Fibroblast of villous mesenchyme (primary cell): ENCODE measurements at regions not wholly inside any gene's neighbourhood (a gene's known extent, or its start where the extent isn't known, plus 50 kb on each side); places are given as distances from the start of the nearest gene placed in this dataset.

Experiments
- DNase-seq: peaks from one replicate; pipeline ENCODE4 v3.0.0-alpha.2; 2010; ENCODE audit warnings: low read depth
- H3K4me3 ChIP-seq: 2 replicates; pipeline ENCODE4 v1.5.1; 2011; ENCODE audit warnings: low read depth, mild to moderate bottlenecking, low read length
- TF ChIP-seq, protein P1 (sequence below): IDR thresholded peaks from 2 replicates; pipeline ENCODE4 v1.5.1; 2012; ENCODE audit warnings: low read depth, mild to moderate bottlenecking, low read length; ENCODE audit not compliant: insufficient read depth

DNA sequence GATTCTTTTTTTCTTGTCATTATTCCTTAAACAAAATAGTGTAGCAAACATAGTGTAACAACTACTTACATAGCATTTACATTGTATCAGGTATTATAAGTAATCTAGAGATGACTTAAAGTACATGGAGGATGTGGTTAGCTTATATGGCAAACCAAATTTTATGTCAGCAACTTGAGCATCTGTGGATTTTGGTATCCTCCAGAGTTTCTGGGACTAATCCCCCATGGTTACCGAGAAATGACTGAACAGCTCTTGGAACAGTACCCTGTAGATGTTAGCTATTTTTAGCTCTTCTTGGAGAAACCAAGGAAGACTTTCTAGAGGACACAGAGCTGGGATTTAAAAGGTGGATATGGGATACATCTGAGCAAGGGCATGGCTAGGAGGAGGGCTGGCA lies 157.6 kb upstream of the KLF4 start:
- TF ChIP-seq, protein P1, sequence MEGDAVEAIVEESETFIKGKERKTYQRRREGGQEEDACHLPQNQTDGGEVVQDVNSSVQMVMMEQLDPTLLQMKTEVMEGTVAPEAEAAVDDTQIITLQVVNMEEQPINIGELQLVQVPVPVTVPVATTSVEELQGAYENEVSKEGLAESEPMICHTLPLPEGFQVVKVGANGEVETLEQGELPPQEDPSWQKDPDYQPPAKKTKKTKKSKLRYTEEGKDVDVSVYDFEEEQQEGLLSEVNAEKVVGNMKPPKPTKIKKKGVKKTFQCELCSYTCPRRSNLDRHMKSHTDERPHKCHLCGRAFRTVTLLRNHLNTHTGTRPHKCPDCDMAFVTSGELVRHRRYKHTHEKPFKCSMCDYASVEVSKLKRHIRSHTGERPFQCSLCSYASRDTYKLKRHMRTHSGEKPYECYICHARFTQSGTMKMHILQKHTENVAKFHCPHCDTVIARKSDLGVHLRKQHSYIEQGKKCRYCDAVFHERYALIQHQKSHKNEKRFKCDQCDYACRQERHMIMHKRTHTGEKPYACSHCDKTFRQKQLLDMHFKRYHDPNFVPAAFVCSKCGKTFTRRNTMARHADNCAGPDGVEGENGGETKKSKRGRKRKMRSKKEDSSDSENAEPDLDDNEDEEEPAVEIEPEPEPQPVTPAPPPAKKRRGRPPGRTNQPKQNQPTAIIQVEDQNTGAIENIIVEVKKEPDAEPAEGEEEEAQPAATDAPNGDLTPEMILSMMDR = no peak
- no peak overlapping the region for H3K4me3 ChIP-seq
- DNase-seq = no peak

DNA sequence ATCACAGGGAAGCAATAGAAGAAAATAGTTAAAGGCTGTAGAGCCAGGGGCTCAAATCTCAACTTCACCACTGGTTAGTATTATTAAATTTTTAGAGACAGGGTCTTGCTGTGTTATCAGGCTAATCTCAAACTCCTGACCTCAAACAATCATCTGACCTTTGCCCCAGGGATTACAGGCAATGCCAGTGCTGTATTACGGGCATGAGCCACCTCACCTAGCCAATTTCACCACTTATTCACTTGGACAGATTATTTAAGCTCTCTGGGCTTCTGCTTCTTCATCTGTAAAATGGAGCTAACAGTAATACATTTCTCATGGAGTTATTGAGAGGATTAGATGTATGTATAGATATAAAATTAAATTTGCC lies 155.9 kb upstream of the KLF4 start:
- TF ChIP-seq, protein P1 = no peak
- no peak overlapping the region for H3K4me3 ChIP-seq
- no peak for DNase-seq

DNA sequence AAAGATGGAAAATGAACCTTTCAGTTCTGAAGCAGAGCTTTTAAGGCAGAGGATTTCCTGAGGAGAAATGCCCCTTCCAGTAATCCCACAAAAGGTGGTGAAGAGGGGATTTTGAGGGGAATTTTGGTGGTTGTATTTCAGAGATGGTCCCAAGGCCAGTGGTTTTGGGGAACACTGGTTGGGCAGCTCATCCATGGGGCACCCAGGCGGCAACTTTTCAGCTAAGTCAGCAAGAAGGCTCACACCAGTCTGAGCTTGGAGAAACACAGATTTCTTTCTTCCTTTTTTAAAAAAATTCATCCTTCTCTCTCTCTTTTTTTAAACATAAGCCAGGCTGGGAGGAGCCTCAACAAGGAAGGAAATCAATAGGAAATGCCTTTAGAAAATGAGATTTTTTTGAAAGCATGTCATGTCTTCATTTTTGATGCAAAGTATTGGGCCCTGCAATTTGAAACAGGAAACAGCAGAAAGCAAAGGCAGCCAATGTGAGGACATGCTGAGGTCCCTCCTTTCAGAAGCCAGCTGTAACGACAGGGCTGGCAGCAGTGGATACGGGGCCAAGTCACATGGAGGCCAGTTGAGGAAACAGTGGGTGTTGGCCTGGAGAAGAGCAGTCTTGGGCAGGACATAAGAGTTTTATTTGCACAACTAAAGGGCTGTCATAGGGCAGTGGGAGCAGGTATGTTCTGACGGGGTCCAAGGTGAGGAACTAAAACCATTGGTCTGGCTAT lies 155.3 kb upstream of the KLF4 start:
- TF ChIP-seq, protein P1 = no peak
- no peak overlapping the region for H3K4me3 ChIP-seq
- no peak for DNase-seq

DNA sequence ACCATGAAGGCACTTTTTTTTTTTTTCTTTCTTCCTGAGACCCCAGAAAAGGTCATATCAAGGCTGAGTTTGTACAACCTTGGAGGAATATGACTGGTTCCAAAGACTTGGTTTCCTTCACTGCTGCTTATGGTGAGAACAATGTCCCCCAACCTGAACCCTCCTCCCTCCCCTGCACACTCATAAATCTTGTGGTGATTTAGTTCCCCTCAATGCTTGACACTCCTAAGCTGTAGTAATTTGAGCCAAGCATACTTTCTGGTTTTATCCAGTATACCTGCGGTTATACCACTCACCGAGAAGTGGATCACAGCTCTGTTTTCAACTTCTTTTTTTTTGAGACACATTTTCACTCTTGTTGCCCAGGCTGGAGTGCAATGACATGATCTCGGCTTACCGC lies 149.9 kb upstream of the KLF4 start:
- DNase-seq = no peak
- TF ChIP-seq, protein P1 = no peak
- H3K4me3 ChIP-seq = no peak overlapping the region

DNA sequence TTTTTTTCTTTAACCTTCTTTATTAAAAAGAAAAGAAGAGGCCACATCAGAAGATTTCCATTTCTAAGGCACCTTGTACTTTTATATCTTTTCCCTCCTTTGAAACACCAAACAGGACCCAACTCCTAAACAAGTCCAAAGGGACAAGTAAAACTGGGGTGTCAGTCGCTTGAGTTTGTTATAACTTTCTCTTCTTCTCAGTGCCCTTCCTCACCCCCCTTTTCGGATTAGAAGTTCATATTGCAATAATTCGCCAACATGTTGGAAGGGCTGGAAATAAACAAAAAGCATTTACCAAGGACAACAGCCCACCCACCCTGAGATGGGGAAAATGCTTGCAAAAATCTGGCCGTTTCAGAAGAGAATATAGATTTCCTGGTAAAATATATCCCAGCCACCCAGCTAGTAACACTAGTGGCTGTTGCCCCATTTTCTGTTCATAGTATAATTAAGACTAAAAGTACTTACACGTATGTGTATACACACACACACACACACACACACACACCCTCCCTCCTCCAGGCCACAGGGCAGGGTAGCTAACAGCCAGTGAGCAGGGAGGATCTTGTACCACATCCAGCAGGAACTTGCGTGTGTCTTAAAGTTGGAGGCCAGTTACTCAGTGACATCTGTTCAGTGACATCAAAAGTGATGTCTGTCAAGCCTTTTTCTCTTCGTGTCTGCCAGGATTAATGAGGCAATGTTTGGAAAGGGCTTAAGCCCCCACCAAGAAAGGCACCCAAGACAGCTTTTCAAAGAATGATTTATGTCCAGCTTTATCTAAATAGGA lies 149.1 kb upstream of the KLF4 start:
- TF ChIP-seq, protein P1 = no peak
- H3K4me3 ChIP-seq = peak overlapping the region; percentile 62
- DNase-seq = peak; percentile 80

DNA sequence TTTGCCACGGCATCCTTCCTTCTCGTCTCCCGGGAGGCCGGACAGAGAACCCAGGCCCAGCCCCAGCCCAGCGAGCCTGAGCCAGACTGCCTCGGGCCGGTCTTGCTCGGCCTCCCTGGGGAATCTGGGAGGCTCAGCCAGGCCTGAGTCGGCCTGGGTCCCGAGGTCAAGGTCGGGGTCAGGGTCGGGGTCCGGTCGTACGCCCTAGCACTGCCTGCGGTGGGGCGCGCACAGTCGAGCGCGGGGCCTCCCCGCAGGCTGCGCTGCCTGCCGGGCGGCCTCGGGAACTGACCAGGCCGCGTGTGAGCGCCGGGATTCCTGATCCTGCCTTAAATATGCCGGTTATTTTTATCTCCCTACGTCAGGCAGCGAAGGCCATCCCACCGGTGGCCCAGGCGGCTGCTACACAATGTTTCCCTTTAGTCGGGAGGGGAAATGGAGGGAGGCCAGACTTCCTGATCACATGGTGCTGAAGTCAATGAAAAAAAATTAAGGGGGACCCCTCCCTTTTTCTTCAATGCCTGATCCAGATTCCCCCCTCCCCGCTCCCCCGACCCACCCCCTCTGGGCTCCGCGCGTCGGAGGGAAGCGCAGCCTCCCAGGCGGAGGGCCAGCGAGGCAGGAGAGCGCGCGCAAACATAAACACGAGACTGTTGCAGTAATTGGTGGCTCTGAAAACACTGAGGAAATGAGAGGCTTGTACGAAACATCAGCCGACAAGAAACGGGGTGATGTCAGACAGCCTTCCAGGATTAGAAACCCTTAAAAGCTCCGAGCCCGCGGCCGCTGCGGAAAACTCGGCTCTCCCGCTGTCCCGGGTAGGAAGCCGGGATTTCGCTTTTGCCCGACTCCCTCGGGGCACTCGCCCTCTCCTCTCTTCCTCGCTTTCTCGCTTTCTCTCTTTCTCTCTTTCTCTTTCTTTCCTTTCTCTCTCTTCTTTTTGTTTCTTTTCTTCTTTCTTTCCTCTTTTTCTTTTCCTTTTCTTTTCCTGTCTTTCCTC lies 148.2 kb upstream of the KLF4 start:
- TF ChIP-seq, protein P1 = peak; percentile 35

More for the DNA sequence above, 148.2 kb upstream of the KLF4 start:
- H3K4me3 ChIP-seq = peak overlapping the region; percentile 62
- DNase-seq = peak; percentile 98
